AG04450 (cell line): ENCODE measurements at regions not wholly inside any gene's neighbourhood (a gene's known extent, or its start where the extent isn't known, plus 50 kb on each side); places are given as distances from the start of the nearest gene placed in this dataset.

Experiments used
- CTCF ChIA-PET: fragments of 300-600, 350-600 bp; formaldehyde crosslinking; extraction: SDS; loops from one replicate; lab custom pipeline; 2022; ENCODE audit warnings: antibody characterized with exemption, inconsistent platforms; lab: Charles Lee
- POLR2A ChIA-PET: fragments of 350-600 bp; formaldehyde crosslinking; extraction: SDS; loops from one replicate; lab custom pipeline; 2021; ENCODE audit warnings: antibody characterized with exemption, inconsistent platforms; lab: Yijun Ruan, JAX
- DNase-seq: peaks from one replicate; pipeline ENCODE4 v3.0.0-alpha.2; 2011; ENCODE audit warnings: low read depth, low spot score
- H3K27ac ChIP-seq: one replicate; pipeline ENCODE4 v1.5.1; 2012; ENCODE audit warnings: low read depth, low read length, control low read depth
- H3K27me3 ChIP-seq: one replicate; pipeline ENCODE4 v1.6.0; 2012; ENCODE audit warnings: low read length; ENCODE audit not compliant: control insufficient read depth, insufficient read depth
- H3K4me3 ChIP-seq: 2 replicates; pipeline ENCODE4 v1.5.1; 2011; ENCODE audit warnings: mild to moderate bottlenecking, low read depth, low read length, control low read depth
- H3K9me3 ChIP-seq: 2 replicates; pipeline ENCODE4 v1.5.1; 2012; ENCODE audit warnings: low read length; ENCODE audit not compliant: control insufficient read depth, insufficient read depth
- CTCF ChIP-seq: IDR thresholded peaks from 2 replicates; pipeline ENCODE4 v1.5.1; 2011; ENCODE audit warnings: low read depth, low read length, control low read depth, inconsistent platforms

GRCh38 chr5:117302949-117303348 lies 728.3 kb upstream of the SEMA6A start:
- ChIA-PET POLR2A (no interaction called here), CTCF (no interaction called here)
- Histone ChIP-seq H3K4me3 (no peak overlapping the region), H3K27ac (no peak overlapping the region), H3K27me3 (no peaks in the 10 kb centered on the region), H3K9me3 (peaks cover 7% of the 10 kb centered on the region)
- DNase-seq, result no peak
- no peak for TF ChIP-seq CTCF

- POLR2A ChIA-PET, result no interaction called here
- H3K27me3 ChIP-seq, result no peaks in the 10 kb centered on the region
Measured at GRCh38 chr5:117302473-117302872, 727.9 kb upstream of the SEMA6A start.

GRCh38 chr5:117299936-117300328 lies 725.3 kb upstream of the SEMA6A start:
- TF ChIP-seq CTCF, result no peak
- no peak for DNase-seq
- ChIA-PET CTCF (no interaction called here), POLR2A (no interaction called here)
- peaks cover 6% of the 10 kb centered on the region for H3K9me3 ChIP-seq
- H3K4me3 ChIP-seq, result no peak overlapping the region
- H3K27ac ChIP-seq, result no peak overlapping the region
- H3K27me3 ChIP-seq, result no peaks in the 10 kb centered on the region

More at GRCh38 chr5:117302473-117302872, 727.9 kb upstream of the SEMA6A start:
- CTCF ChIA-PET, result no interaction called here
- H3K4me3 ChIP-seq, result no peak overlapping the region
- DNase-seq, result no peak
- no peak overlapping the region for H3K27ac ChIP-seq
- TF ChIP-seq CTCF, result no peak
- H3K9me3 ChIP-seq, result peaks cover 7% of the 10 kb centered on the region

GRCh38 chr5:117299224-117299935 lies 724.8 kb upstream of the SEMA6A start:
- CTCF ChIA-PET, result no interaction called here

More at GRCh38 chr5:117299224-117299935, 724.8 kb upstream of the SEMA6A start:
- Histone ChIP-seq H3K27ac (no peak overlapping the region), H3K27me3 (no peaks in the 10 kb centered on the region), H3K9me3 (peaks cover 3% of the 10 kb centered on the region), H3K4me3 (no peak overlapping the region)
- POLR2A ChIA-PET, result no interaction called here
- no peak for TF ChIP-seq CTCF
- DNase-seq, result no peak
